ENCODE measurements at regions not wholly inside any gene's neighbourhood (a gene's known extent, or its start where the extent isn't known, plus 50 kb on each side); places are given as distances from the start of the nearest gene placed in this dataset.

DNA sequence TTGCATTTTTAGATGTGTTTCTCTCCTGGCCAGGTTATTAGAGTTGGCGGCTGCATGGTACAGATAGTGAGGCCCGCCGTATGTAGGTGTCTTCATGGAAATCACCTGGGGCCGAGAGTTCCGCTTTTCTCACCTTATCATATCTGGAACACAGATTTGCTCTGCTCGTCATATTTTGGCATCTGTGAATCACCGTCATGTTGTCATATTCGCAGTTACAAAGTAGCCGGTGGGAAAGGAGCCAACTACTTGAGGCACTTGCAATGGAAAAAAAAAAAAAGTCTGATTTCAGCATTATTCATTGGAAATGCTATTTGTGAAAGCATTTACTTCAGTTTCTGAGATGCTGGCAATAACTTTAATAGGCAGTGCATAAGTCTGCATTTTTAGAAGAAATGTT, 1715.2 kb upstream of the TENM3 start:
- DNase-seq (ENCODE audit: low read depth in 3 of 3, low spot score in 1 of 3): no peak

GRCh38 chr4:180530787-180531186, 1712.4 kb upstream of the TENM3 start:
- no peak for DNase-seq (ENCODE audit: low read depth in 3 of 3, low spot score in 1 of 3)

GRCh38 chr4:180532691-180533090, 1710.5 kb upstream of the TENM3 start:
- no peak for DNase-seq (ENCODE audit: low read depth in 3 of 3, low spot score in 1 of 3)

DNA sequence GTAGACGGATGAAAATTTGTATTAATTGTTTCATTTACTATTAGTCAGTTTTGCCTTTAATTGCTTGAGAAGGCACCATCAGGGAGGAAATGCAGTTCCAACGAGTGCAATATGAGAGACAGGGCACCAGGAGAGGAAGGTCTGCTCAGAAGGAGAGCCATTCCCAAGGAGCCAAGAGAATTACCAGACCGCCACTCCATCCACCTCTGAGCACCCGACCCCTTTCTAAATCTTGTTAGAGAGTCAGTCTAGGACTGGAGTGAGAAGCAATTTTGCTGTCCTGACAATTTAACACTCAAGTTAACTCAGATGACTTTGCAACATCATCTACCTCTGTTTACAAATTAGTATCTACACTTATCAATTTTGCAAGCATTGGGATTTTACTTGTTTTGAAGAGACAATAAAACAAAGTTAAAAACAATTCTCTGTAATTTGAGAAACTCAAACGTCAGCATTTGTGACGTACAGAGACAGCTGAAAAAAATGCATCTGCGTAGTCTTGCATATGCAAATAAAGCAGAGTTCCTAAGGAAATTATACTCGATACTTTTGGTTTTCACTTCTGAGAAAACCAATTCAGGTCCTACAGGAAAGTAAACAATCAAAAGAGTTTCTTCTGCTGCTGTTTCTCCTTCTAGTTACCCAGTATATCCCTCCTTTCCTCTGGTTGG, 1704.7 kb upstream of the TENM3 start:
- no peak for DNase-seq (ENCODE audit: low read depth in 3 of 3, low spot score in 1 of 3)

- DNase-seq (ENCODE audit: low read depth in 3 of 3, low spot score in 1 of 3): no peak
Measured at GRCh38 chr4:180539284-180539683, 1703.9 kb upstream of the TENM3 start.

DNA sequence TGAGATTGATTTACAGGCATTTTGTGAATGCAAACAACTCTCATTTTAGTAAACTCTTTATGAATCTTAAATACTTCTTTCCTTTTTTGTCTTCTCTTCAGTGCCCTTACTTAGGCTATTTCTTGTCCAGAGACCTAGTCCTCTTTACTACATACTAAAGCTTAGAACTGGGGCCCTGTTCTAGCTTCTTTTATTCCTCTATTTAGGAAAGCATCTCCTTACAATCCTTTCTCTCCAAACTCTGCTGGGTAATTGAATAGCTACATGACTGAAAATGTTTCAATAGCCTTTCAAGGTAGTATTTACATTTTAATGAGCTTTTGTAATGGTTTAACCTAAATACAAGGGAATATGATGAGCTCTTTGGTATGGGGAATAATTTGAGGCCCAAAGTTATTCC, 1701.5 kb upstream of the TENM3 start:
- DNase-seq (ENCODE audit: low read depth in 3 of 3, low spot score in 1 of 3): no peak

- DNase-seq (ENCODE audit: low read depth in 3 of 3, low spot score in 1 of 3): no peak
Measured at GRCh38 chr4:180542445-180543100, 1700.6 kb upstream of the TENM3 start.

DNA sequence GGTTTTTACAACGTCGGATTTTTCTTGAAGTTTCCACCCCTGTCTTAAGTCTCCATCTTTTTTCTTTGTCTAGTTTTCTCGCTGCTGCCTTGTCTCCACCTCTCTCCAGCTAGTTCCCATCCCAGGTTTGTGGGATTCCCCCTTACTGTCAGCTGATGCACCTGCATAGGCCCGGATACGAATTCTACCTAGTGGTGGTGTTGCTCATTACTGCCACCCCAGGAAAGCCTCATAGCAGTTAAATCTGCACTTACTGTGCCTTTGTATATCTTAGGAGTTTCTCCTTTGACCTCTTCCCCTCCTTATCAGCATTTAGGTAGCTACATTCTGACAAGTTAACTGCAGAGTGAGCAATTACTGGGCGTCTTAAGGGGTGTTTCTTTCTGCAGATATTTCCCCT, 1693.1 kb upstream of the TENM3 start:
- no peak for DNase-seq (ENCODE audit: low read depth in 3 of 3, low spot score in 1 of 3)

GRCh38 chr4:180557348-180557747, 1685.9 kb upstream of the TENM3 start:
- DNase-seq (ENCODE audit: low read depth in 3 of 3, low spot score in 1 of 3): no peak

GRCh38 chr4:180557950-180558349, 1685.3 kb upstream of the TENM3 start:
- DNase-seq (ENCODE audit: low read depth in 3 of 3, low spot score in 1 of 3): no peak

GRCh38 chr4:180558427-180558826, 1684.8 kb upstream of the TENM3 start:
- no peak for DNase-seq (ENCODE audit: low read depth in 3 of 3, low spot score in 1 of 3)

DNA sequence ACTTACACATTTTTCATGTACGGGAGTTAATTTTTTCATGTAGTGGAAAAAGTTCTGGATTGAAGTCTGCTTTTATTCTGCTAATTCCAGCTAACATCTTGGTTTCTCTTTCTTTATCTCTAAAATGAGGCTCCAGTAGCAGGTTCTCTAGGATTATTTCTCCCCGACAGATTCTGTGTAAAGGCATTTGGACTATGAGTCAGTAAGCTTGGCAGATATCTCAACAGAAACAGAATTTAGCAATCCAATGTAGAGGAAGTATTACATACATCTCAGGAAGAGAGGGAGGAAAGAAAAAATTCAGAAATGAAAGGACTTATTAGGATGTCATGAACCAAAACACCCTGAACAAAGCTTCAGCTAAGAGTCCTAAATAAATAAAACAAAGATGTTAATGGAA, 1682.3 kb upstream of the TENM3 start:
- no peak for DNase-seq (ENCODE audit: low read depth in 3 of 3, low spot score in 1 of 3)

DNA sequence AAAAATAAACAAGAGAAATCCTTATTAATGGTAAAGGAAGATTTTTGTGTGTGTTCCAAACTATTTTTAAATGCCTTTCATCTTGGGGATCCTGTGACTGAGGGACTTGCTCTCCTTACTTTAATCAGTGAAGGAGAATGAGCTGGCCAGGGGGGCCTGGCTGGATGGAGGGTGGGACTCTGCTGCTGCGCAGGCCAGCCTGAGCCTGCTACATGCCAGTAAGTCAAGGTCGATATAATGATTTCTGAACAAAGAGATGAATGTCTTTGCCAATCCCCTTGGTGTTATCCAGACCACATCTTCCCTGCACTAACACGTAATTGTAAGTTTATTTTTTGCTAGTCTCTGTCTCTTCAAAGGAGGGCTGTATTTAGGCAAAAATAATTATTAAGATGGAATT, 1679.2 kb upstream of the TENM3 start:
- DNase-seq (ENCODE audit: low read depth in 3 of 3, low spot score in 1 of 3): no peak

GRCh38 chr4:180564448-180564847, 1678.8 kb upstream of the TENM3 start:
- no peak for DNase-seq (ENCODE audit: low read depth in 3 of 3, low spot score in 1 of 3)

DNA sequence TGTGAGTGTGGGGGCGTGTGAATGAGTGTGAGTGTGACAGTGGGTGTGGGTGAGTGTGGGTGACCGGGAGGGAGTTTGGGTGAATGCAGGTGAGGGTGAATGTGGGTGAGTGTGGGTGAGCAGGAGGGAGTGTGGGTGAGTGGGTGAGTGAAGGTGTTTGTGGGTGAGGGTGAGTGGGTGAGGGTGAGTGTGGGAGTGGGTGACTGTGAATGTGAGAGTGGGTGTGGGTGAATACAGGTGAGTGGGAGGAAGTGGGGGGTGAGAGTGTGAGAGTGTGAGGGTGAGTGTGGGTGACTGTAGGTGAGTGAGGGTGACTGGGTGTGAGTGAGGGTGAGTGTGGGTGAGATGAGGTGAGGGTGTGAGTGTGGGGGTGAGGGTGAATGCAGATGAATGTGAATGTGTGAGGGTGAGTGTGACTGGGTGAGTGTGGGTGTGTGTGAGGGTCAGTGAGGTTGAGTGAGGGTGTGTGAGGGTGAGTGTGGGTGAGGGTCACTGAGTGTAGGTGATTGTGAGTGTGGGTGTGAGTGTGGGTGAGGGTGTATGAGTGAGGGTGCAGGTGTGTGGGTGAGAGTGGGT, 1677.3 kb upstream of the TENM3 start:
- DNase-seq (ENCODE audit: low read depth in 3 of 3, low spot score in 1 of 3): no peak

DNA sequence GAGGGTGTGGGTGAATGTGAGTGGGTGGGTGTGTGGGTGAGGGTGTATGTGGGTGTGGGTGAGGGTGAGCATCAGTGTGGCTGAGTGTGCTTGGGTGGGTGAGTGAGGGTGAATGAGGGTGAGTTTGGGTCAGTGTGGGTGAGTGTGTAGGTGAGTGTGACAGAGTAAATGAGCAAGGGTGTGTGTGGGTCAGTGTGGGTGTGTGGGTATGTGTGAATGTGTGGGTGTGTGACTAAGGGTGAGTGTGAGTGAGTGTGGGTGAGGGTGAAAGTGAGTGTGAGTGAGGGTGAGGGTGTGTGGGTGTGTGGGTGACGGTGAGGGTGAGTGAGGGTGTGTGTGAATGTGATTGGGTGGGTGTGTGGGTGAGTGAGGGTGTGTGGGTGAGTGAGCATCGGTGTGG, 1676.7 kb upstream of the TENM3 start:
- DNase-seq (ENCODE audit: low read depth in 3 of 3, low spot score in 1 of 3): no peak

- no peak for DNase-seq (ENCODE audit: low read depth in 3 of 3, low spot score in 1 of 3)
Measured at GRCh38 chr4:180567080-180567479, 1676.1 kb upstream of the TENM3 start.

DNA sequence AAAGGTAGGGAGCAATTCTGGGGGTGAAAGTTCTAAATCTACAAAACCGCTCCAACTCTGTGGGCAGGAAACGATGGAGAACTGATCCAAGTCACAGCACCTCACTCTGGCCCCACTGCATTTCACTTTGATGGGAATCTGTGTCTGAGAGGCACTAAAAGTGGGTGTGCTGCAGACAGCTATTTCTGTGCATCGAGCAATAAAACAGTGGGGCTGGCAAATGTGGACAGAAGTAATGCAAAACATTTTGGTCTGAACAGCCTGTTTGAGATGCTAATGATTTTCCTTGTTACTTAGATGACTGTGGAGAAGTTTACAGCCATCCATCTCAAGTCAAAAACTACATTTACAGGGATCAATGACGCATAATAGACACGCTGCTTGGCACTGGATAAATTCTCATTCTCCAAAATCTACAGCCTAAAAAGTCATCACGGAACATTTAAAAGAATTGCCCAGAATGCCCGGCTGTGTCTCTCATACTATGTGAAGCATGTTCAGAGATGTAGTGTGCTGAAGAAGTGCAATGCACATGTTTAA, 1671.6 kb upstream of the TENM3 start:
- no peak for DNase-seq (ENCODE audit: low read depth in 3 of 3, low spot score in 1 of 3)

DNA sequence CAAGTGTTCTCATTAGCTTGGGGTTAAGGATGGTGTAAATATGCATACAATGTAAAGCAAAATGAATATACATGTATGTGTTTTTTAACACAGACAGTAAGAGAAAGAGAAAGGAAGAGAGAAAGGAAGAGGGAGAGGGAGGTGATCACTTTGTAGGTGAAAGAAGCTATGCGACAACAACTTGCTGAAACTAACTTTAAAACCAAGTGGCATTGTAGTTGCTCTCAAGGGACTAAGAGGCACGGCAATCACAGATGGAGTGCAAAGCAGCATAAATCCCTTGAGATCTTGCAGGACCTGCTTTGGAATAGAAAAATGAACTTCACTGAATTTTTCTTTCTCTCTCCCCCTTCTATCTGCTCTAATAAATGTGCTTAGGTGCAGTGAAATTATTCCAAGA, 1665.0 kb upstream of the TENM3 start:
- no peak for DNase-seq (ENCODE audit: low read depth in 3 of 3, low spot score in 1 of 3)

GRCh38 chr4:180581061-180581460, 1662.1 kb upstream of the TENM3 start:
- no peak for DNase-seq (ENCODE audit: low read depth in 3 of 3, low spot score in 1 of 3)

GRCh38 chr4:180587379-180587778, 1655.8 kb upstream of the TENM3 start:
- DNase-seq (ENCODE audit: low read depth in 3 of 3, low spot score in 1 of 3): no peak

DNA sequence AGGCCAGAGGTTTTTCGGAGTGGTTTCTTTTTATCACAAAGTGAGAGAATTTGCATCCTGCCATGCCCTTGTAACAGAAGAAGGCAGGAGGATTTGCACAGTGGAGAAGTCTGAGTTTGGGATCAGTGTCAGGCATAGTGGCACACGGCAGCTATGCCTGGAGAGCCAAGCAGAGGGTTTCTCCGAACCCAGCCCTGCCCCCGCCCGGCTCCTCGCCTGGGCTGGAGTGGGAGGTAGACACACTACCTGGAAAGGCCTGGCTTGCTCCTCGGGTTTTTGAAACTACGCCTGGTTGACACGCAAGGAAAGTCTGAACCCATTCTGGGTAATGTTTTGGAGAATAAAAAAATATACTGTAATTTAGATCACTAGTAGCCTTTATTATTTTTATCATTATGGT, 1653.6 kb upstream of the TENM3 start:
- no peak for DNase-seq (ENCODE audit: low read depth in 3 of 3, low spot score in 1 of 3)
